Stimulated activated effector memory CD8-positive, alpha-beta T cell treated with anti-CD3 and anti-CD28 coated beads, Interleukin-12 subunit alpha, Interleukin-12 subunit beta, amount 100 ng/mL, for 72 hours (primary cell): ENCODE measurements at regions not wholly inside any gene's neighbourhood (a gene's known extent, or its start where the extent isn't known, plus 50 kb on each side); places are given as distances from the start of the nearest gene placed in this dataset.

Source experiments
- ATAC-seq: fragments of 150-1000 bp; cut with Tn5 transposase; 2 replicates; pipeline ENCODE4 v1.10.0; 2021
- DNase-seq, 2 donors: peaks; one replicate each; pipeline ENCODE4 v3.0.0; 2021 to 2022; ENCODE audit warnings: low spot score in 2 of 2
- H3K27ac Mint-ChIP-seq: one replicate; pipeline ENCODE4 v1.8.0; 2022; ENCODE audit warnings: mild to moderate bottlenecking, mixed read lengths
- H3K36me3 Mint-ChIP-seq: one replicate; pipeline ENCODE4 v1.8.0; 2022; ENCODE audit warnings: mild to moderate bottlenecking, mixed read lengths
- H3K4me1 Mint-ChIP-seq: one replicate; pipeline ENCODE4 v1.8.0; 2022; ENCODE audit warnings: mixed read lengths
- H3K4me3 Mint-ChIP-seq: one replicate; pipeline ENCODE4 v1.8.0; 2022; ENCODE audit warnings: mild to moderate bottlenecking, mixed read lengths
- H3K9me3 Mint-ChIP-seq: one replicate; pipeline ENCODE4 v1.8.0; 2022; ENCODE audit warnings: mixed read lengths

DNA sequence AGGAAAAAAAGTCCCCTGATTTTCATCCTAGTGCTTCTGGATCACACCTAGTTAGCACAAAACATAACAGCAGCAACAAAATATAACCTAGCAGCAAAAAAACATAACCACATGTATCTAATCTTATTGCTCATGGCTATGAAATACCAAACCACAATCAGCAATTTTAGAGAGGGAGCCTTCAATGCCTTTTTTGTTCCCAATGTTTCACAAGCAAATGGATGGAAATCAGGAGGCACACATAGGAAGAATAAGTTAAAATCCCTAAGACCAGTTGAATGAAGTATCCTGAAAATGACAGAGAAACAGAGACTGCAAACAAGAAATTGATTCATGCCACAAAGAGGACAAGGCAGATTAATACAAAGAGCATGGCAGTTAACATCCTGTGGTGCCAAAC is 361.6 kb downstream of the GPM6A start:
- ATAC-seq (no peak), DNase-seq (no peak)
- H3K9me3 Mint-ChIP-seq, result peaks cover 2% of the 10 kb centered on the region
- H3K27ac Mint-ChIP-seq, result no peak overlapping the region
- H3K4me3 Mint-ChIP-seq, result no peak overlapping the region
- no peaks in the 10 kb centered on the region for H3K36me3 Mint-ChIP-seq
- no peaks in the 10 kb centered on the region for H3K4me1 Mint-ChIP-seq

DNA sequence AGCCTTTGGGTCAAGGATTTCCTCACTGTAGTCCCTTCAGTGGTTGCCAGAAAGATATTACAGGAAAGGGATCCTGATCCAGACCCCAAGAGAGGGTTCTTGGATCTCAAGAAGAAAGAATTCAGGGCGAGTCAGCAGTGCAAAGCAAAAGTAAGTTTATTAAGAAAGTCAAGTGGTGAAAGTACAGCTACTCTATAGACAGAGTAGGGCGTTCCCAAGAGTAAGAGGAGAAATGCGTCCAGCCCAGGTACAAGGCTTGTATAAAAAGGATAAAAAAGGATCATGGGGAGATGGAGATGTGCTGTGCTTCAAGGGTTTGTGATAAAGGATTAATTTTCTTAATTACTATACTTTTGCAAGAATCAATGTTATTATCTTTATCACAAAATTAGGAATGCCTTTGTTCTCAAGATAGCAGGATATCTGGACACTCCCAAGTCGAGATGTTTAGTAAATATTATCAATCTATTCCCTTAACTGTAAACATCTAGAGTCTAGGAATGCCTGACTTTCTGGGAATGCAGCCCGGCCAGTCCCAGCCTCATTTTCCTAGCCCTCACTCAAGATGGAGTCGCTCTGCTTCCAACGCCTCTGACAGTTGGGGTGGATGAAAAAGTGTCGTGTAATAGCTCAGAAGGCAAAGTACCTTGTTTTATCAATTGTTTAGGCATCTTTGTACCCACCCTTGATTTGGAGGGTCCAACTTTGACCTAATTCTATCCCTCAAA is 360.7 kb downstream of the GPM6A start:
- Mint-ChIP-seq H3K9me3 (peaks cover 2% of the 10 kb centered on the region), H3K27ac (no peak overlapping the region)
- no peak for ATAC-seq

DNA sequence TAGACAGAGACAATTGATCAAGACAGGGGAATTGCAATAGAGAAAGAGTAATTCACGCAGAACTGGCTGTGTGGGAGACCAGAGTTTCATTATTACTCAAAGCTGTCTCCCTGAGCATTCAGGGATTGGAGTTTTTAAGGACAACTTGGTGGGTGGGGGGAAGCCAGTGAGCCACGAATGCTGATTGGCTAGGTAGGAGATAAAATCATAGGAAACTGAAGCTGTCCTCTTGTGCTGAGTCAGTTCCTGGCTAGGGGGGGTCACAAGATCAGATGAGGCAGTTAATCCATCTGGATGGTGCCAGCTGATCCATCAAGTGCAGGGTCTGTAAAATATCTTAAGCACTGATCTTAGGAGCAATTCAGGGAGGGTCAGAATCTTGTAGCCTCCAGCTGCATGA is 358.6 kb downstream of the GPM6A start:
- H3K4me1 Mint-ChIP-seq, result no peaks in the 10 kb centered on the region
- no peak overlapping the region for H3K4me3 Mint-ChIP-seq
- no peak for DNase-seq
- H3K27ac Mint-ChIP-seq, result no peak overlapping the region
- ATAC-seq, result no peak
- peaks cover 2% of the 10 kb centered on the region for H3K9me3 Mint-ChIP-seq
- H3K36me3 Mint-ChIP-seq, result no peaks in the 10 kb centered on the region

More for the DNA sequence above, 360.7 kb downstream of the GPM6A start:
- no peaks in the 10 kb centered on the region for H3K36me3 Mint-ChIP-seq
- H3K4me3 Mint-ChIP-seq, result no peak overlapping the region
- no peak for DNase-seq
- no peaks in the 10 kb centered on the region for H3K4me1 Mint-ChIP-seq

DNA sequence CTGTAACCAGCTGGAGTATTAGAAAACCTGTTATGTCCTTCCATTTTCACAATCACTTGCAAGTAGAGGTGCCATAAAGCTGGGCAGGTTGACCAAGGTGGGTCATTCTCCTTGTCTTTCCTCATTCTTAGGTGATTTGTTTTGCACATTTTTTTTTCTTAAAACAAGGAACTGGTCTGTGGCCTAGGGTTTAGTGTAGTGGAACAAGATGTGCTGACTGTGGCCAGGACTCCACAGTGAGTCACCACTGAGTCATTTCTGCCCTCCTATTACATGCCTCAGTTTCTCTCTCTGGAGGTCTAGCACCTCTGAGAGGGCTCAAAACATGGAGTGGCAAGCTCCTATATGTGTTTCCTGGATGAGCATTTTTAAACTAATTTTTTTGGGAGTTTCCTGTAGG is 355.9 kb downstream of the GPM6A start:
- Mint-ChIP-seq H3K36me3 (no peaks in the 10 kb centered on the region), H3K4me3 (no peak overlapping the region)

DNA sequence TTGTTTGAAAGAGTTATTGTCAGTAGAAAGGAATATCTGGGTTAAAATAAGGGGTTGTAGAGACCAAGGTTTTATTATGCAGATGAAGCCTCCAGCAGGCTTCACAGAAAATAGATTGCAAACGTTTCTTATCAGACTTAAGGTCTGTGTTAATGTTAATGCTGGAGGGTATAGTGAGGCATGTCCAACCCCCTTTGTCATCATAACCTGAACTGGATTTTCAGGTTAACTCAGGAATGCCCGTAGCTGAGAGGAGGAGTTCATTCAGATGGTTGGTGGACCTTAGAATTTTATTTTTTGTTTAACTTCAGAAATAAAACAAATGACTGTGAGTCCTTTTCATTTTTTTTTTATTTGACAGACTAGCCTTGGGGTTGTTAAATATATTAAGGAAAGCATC is 354.1 kb downstream of the GPM6A start:
- H3K36me3 Mint-ChIP-seq, result no peaks in the 10 kb centered on the region
- H3K27ac Mint-ChIP-seq, result no peak overlapping the region
- no peak overlapping the region for H3K4me3 Mint-ChIP-seq
- H3K4me1 Mint-ChIP-seq, result no peaks in the 10 kb centered on the region
- H3K9me3 Mint-ChIP-seq, result peaks cover 10% of the 10 kb centered on the region
- ATAC-seq (no peak), DNase-seq (no peak)

More for the DNA sequence above, 355.9 kb downstream of the GPM6A start:
- ATAC-seq, result no peak
- Mint-ChIP-seq H3K9me3 (peaks cover 10% of the 10 kb centered on the region), H3K4me1 (no peaks in the 10 kb centered on the region), H3K27ac (no peak overlapping the region)
- DNase-seq, result no peak

DNA sequence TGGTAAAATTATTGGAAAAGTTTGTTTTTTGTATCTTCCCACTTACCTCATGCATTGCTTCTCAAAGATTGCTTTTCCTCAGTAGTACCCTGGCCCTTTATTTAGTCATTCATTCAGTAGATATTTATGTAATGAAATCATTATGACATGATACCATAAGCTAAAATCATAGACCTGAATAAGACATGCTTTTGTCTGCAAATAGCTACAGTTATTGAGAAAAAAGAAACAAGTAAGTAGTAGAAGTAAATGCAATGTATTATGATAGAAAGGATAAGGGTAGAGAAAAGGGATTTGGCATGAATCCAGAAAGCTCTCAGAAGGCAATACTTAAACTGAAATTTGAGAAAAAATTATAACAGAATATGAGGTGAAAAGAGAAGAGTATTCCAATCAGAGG is 352.5 kb downstream of the GPM6A start:
- no peaks in the 10 kb centered on the region for H3K36me3 Mint-ChIP-seq
- no peak overlapping the region for H3K27ac Mint-ChIP-seq
- no peak overlapping the region for H3K4me3 Mint-ChIP-seq
- H3K9me3 Mint-ChIP-seq, result peaks cover 8% of the 10 kb centered on the region
- ATAC-seq (no peak), DNase-seq (no peak)
- H3K4me1 Mint-ChIP-seq, result no peaks in the 10 kb centered on the region

DNA sequence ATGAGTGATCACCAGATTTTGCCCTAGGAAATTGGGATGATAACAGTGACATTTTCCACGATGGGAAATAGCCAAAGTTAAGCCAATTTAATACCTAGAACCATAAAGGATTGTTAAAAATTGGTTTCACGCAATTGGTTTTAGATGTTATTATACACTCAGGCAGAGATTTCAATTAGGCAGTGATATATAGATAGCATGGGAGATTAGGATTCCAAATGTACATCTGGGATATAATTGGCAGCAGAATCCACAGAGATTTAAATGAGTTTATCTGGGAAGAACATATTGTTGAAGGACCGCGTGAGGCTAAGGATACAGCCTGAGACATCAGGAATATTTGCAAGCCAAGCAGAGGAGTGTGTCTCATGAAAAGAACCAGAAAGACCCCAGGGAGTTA is 351.6 kb downstream of the GPM6A start:
- no peak overlapping the region for H3K4me3 Mint-ChIP-seq
- DNase-seq (no peak), ATAC-seq (no peak)
- peaks cover 11% of the 10 kb centered on the region for H3K9me3 Mint-ChIP-seq
- H3K4me1 Mint-ChIP-seq, result no peaks in the 10 kb centered on the region
- no peaks in the 10 kb centered on the region for H3K36me3 Mint-ChIP-seq
- no peak overlapping the region for H3K27ac Mint-ChIP-seq

DNA sequence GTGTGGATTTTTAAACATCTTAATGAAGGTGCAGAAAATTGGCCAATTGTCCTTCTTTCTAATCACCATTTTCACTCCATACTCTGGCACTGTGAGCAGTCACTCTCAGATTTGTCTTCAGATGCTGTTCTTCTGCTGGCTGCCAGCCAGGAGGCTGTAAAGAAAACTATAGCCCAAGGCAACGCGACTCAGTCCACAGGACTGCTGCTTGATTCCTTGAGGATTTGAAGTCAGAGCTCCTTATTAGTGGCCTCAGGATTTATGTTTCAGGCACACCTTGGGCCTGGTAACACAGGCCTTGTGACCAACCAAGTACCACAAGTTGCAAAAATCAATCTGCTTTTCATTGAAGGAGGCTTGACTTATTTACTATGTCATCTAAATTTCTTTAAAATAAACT is 342.6 kb downstream of the GPM6A start:
- H3K4me3 Mint-ChIP-seq, result no peak overlapping the region
- no peak for ATAC-seq
- no peaks in the 10 kb centered on the region for H3K36me3 Mint-ChIP-seq
- H3K9me3 Mint-ChIP-seq, result peaks cover 9% of the 10 kb centered on the region
- no peaks in the 10 kb centered on the region for H3K4me1 Mint-ChIP-seq
- no peak for DNase-seq
- H3K27ac Mint-ChIP-seq, result no peak overlapping the region

DNA sequence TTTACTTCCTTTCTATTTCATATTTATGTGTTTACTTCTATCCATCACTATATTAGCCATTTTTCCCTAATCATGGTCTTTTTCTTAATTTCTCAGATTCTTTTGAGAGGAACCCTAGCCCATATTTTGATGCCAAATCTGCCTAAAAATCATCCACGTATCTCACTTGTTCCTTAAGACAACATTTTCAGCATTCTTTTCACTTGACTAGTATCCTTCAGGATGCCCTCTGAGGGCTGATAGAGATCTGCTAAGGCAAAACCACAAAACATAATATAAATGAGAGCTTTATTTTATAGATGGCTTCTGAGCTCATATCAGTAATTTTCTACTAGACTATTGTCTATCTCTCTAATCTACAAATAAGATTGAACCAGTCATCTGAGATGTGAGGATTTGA is 341.9 kb downstream of the GPM6A start:
- no peaks in the 10 kb centered on the region for H3K36me3 Mint-ChIP-seq
- DNase-seq, result no peak
- no peaks in the 10 kb centered on the region for H3K4me1 Mint-ChIP-seq
- no peak overlapping the region for H3K27ac Mint-ChIP-seq
- no peak overlapping the region for H3K4me3 Mint-ChIP-seq
- ATAC-seq, result no peak
- peaks cover 8% of the 10 kb centered on the region for H3K9me3 Mint-ChIP-seq

DNA sequence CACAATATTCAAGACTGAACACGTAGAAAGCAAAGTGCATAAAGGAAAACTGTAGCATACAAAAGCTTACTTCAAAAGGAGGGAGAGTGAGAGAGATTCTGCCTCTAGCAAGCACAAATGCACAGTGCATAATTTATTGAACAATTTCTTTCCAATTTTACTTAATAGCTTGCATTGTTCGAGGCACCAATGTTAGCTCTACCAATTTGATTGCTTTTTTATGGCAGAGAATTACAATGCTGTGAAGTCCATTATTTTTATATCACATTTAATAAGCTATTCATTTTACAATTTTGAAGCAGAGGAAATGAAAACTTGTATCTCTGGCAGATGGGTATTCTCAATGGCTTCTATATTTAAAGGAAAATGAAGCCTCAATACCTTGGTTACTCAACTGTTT is 331.7 kb downstream of the GPM6A start:
- Mint-ChIP-seq H3K27ac (no peak overlapping the region), H3K9me3 (no peaks in the 10 kb centered on the region), H3K36me3 (no peaks in the 10 kb centered on the region), H3K4me1 (no peaks in the 10 kb centered on the region), H3K4me3 (no peak overlapping the region)
- no peak for DNase-seq
- ATAC-seq, result no peak

DNA sequence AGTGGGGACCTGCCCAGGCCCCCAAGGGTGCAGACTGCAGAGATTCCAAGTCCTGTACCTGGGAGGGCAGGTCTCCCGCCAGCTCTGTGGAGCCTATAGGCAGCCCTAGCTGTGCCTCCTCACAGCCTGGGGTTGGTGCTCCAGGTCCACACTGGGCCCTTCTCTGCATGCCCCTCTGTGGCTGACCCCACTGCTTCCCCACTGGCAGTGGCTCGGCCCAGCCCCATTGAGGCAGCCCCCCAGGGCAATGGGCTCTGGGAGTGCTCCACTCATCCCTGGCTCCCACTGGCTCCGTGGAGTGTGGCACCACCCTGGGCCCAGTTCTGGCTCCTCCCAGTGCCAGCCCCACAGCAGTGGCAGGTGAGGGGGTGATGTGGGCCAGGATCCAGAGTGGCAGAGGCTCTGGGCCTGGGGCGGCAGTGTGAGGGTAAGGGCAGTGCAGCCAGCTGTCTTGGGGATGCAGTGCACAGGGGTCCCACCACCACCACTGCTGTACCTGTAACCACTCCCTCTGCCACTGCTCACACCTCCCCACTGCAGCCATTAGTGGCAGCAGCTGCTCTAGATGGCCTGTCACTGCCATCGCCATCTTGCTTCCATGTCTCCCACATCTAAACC is 312.2 kb downstream of the GPM6A start:
- DNase-seq, result no peak
- peak; percentile 52 for ATAC-seq
- H3K9me3 Mint-ChIP-seq, result peaks cover 8% of the 10 kb centered on the region
- H3K27ac Mint-ChIP-seq, result no peak overlapping the region
- no peak overlapping the region for H3K4me3 Mint-ChIP-seq
- H3K4me1 Mint-ChIP-seq, result no peaks in the 10 kb centered on the region
- H3K36me3 Mint-ChIP-seq, result no peaks in the 10 kb centered on the region

DNA sequence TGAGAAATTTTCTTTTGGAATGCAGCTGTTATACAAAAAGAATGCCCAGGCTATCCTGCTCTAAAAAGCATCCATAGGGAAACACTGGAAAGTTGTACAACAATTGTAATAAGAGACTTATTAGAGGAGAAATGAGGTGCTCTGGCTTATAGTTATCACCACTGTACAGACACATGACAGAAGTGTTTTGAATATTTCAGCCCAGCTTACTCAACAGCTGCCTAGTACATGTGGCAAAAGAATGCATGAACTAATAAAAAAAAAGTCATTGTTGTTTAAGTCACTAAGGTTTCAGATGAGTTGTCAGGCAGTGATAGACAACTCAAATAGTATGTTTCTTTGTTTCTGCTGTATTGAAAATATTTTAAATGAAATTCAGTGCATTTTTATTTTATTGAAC is 307.7 kb downstream of the GPM6A start:
- no peak overlapping the region for H3K27ac Mint-ChIP-seq
- H3K36me3 Mint-ChIP-seq, result no peaks in the 10 kb centered on the region
- peaks cover 11% of the 10 kb centered on the region for H3K9me3 Mint-ChIP-seq
- H3K4me3 Mint-ChIP-seq, result no peak overlapping the region
- no peaks in the 10 kb centered on the region for H3K4me1 Mint-ChIP-seq
- DNase-seq, result no peak
- ATAC-seq, result no peak

DNA sequence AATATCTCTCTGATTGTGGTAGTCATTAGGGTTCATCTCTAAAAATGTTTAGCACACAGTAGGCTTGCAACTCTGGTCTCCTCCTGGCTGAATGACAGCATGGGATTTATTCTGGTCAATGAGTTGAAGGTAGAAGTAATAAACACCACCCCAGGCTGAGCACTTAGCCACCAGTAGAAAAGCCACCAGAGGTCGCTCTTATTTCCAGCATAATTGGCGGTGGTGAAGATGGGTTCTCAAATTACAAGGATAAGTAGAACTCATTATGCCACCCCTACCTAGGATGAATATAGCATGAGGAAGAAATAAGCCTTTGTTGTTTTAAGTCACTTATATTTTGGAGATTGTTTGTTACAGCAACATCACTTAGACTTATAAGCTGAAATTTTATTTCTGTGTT is 302.7 kb downstream of the GPM6A start:
- no peak overlapping the region for H3K27ac Mint-ChIP-seq
- ATAC-seq (no peak), DNase-seq (no peak)
- H3K9me3 Mint-ChIP-seq, result peaks cover 7% of the 10 kb centered on the region
- H3K4me3 Mint-ChIP-seq, result no peak overlapping the region
- no peaks in the 10 kb centered on the region for H3K36me3 Mint-ChIP-seq
- H3K4me1 Mint-ChIP-seq, result no peaks in the 10 kb centered on the region

DNA sequence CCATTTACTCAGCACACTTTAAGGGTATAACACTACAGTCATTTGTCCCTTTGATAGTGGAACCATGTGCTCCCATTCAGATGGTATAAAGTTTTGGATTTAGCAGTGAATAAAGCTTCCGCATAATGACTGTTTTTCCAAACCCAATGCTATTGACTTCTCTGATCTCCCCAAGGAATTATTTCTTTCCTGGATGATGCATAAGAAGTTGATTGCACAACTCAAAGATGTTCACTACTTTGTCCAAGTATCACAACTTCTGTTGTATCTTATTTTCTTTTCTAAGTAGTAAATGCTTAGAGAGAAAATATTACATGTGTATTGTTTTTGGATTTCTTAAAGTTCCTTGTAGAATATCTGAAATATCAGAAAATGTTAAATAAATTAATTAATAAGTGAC is 300.2 kb downstream of the GPM6A start:
- no peaks in the 10 kb centered on the region for H3K36me3 Mint-ChIP-seq
- no peaks in the 10 kb centered on the region for H3K4me1 Mint-ChIP-seq
- H3K27ac Mint-ChIP-seq, result no peak overlapping the region
- ATAC-seq, result no peak
- no peak for DNase-seq
- H3K4me3 Mint-ChIP-seq, result no peak overlapping the region
- peaks cover 4% of the 10 kb centered on the region for H3K9me3 Mint-ChIP-seq

DNA sequence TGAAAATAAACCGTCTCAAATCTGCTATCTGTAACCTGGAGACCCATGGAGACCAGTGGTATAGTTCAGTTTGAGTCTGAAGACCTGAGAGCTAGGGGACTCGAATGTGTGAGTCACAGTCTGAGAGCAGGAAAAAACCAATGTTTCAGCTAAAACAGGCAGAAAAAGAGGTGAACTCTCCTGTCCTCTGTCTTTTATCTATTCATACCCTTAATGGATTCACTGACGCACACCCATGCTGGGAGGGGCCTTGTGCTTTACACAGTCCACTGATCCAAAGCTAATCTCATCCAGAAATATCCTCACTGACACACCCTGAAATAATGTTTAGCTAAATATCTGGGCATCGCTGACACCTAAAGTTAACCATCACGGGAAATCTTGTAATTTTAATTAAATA is 297.9 kb downstream of the GPM6A start:
- no peaks in the 10 kb centered on the region for H3K36me3 Mint-ChIP-seq

DNA sequence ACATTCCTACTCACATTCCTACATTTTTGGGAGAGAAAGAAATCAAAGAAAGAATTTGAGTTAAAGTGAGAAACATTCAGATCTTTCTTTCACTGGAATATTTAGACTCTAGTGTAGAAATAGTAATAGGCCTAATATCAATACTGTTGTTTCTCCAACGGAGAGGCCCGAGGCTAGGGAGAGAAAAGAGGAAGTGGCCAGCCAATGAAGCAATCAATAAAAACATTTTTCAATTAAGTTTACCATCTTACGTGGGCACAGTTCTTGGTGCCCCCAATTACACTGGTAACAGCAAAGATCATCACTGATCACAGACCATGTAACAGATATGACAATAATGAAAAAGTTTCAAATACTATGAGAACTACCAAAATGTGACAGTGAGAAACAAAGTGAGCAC is 281.4 kb downstream of the GPM6A start:
- Mint-ChIP-seq H3K4me1 (no peaks in the 10 kb centered on the region), H3K4me3 (no peak overlapping the region), H3K27ac (no peak overlapping the region), H3K36me3 (no peaks in the 10 kb centered on the region), H3K9me3 (peaks cover 6% of the 10 kb centered on the region)
- no peak for DNase-seq
- no peak for ATAC-seq

More for the DNA sequence above, 297.9 kb downstream of the GPM6A start:
- DNase-seq (no peak), ATAC-seq (no peak)
- no peak overlapping the region for H3K4me3 Mint-ChIP-seq
- no peaks in the 10 kb centered on the region for H3K4me1 Mint-ChIP-seq
- no peak overlapping the region for H3K27ac Mint-ChIP-seq
- H3K9me3 Mint-ChIP-seq, result peaks cover 6% of the 10 kb centered on the region
